ENCODE measurements at regions not wholly inside any gene's neighbourhood (a gene's known extent, or its start where the extent isn't known, plus 50 kb on each side); places are given as distances from the start of the nearest gene placed in this dataset.
"Not testable (repeated sequence)": the region's sequence is repeated elsewhere in the genome, so short reads cannot be mapped to it uniquely, and the experiment has no call there.

GRCh38 chr13:74751739-74752138 is 617.5 kb upstream of the KLF12 start:
- DNase-seq (ENCODE audit: extremely low read depth in 1 of 2, low read depth in 1 of 2): no peak

- no peak for DNase-seq (ENCODE audit: extremely low read depth in 1 of 2, low read depth in 1 of 2)
These were observed 613.2 kb upstream of the KLF12 start for GRCh38 chr13:74747186-74747955.

- no peak for DNase-seq (ENCODE audit: extremely low read depth in 1 of 2, low read depth in 1 of 2)
These were observed 609.8 kb upstream of the KLF12 start for GRCh38 chr13:74743992-74744391.

GRCh38 chr13:74741732-74742131 is 607.5 kb upstream of the KLF12 start:
- DNase-seq (ENCODE audit: extremely low read depth in 1 of 2, low read depth in 1 of 2): no peak

- DNase-seq (ENCODE audit: extremely low read depth in 1 of 2, low read depth in 1 of 2): no peak
These were observed 598.7 kb upstream of the KLF12 start for GRCh38 chr13:74732736-74733385.

- DNase-seq (ENCODE audit: extremely low read depth in 1 of 2, low read depth in 1 of 2): no peak
These were observed 597.5 kb upstream of the KLF12 start for GRCh38 chr13:74731731-74732130.

- no peak for DNase-seq (ENCODE audit: extremely low read depth in 1 of 2, low read depth in 1 of 2)
These were observed 596.5 kb upstream of the KLF12 start for GRCh38 chr13:74730556-74731331.

GRCh38 chr13:74726206-74726605 is 592.0 kb upstream of the KLF12 start:
- DNase-seq (ENCODE audit: extremely low read depth in 1 of 2, low read depth in 1 of 2): no peak

- not testable (repeated sequence) for DNase-seq (ENCODE audit: extremely low read depth in 1 of 2, low read depth in 1 of 2)
These were observed 584.1 kb upstream of the KLF12 start for GRCh38 chr13:74718232-74718842.

- DNase-seq (ENCODE audit: extremely low read depth in 1 of 2, low read depth in 1 of 2): no peak
These were observed 581.5 kb upstream of the KLF12 start for GRCh38 chr13:74715718-74716117.

GRCh38 chr13:74710006-74710405 is 575.8 kb upstream of the KLF12 start:
- no peak for DNase-seq (ENCODE audit: extremely low read depth in 1 of 2, low read depth in 1 of 2)

GRCh38 chr13:74709226-74709625 is 575.0 kb upstream of the KLF12 start:
- no peak for DNase-seq (ENCODE audit: extremely low read depth in 1 of 2, low read depth in 1 of 2)

GRCh38 chr13:74708629-74709028 is 574.4 kb upstream of the KLF12 start:
- no peak for DNase-seq (ENCODE audit: extremely low read depth in 1 of 2, low read depth in 1 of 2)

GRCh38 chr13:74707291-74707690 is 573.1 kb upstream of the KLF12 start:
- DNase-seq (ENCODE audit: extremely low read depth in 1 of 2, low read depth in 1 of 2): no peak

GRCh38 chr13:74706801-74707200 is 572.6 kb upstream of the KLF12 start:
- no peak for DNase-seq (ENCODE audit: extremely low read depth in 1 of 2, low read depth in 1 of 2)

- no peak for DNase-seq (ENCODE audit: extremely low read depth in 1 of 2, low read depth in 1 of 2)
These were observed 571.2 kb upstream of the KLF12 start for GRCh38 chr13:74705438-74705837.

GRCh38 chr13:74703855-74704387 is 569.7 kb upstream of the KLF12 start:
- DNase-seq (ENCODE audit: extremely low read depth in 1 of 2, low read depth in 1 of 2): no peak

- no peak for DNase-seq (ENCODE audit: extremely low read depth in 1 of 2, low read depth in 1 of 2)
These were observed 562.1 kb upstream of the KLF12 start for GRCh38 chr13:74696148-74696922.

- DNase-seq (ENCODE audit: extremely low read depth in 1 of 2, low read depth in 1 of 2): no peak
These were observed 561.0 kb upstream of the KLF12 start for GRCh38 chr13:74695021-74695800.
